ENCODE measurements at regions not wholly inside any gene's neighbourhood (a gene's known extent, or its start where the extent isn't known, plus 50 kb on each side); places are given as distances from the start of the nearest gene placed in this dataset.

GRCh38 chr20:48214601-48215000 lies 429.3 kb upstream of the SULF2 start:
- TF ChIP-seq CTCF (conservative IDR thresholded peaks at IDR 0.05) (no peak), ZFX (IDR thresholded peaks at IDR 0.05) (no peak)

Data from C4-2B (cell line).